Breast epithelium (tissue), 4 donors: ENCODE measurements at regions not wholly inside any gene's neighbourhood (a gene's known extent, or its start where the extent isn't known, plus 50 kb on each side); places are given as distances from the start of the nearest gene placed in this dataset.

Source experiments
- DNase-seq, 2 donors: peaks; one replicate each; pipeline ENCODE4 v3.0.0-alpha.2; 2019; ENCODE audit warnings: low spot score in 2 of 2
- H3K27ac ChIP-seq, 2 donors: fragments of 200-600 bp; sonication (generic) in 1 of 2; one replicate each; pipeline ENCODE4 v1.5.1; 2016 to 2019; ENCODE audit warnings: mild to moderate bottlenecking in 1 of 2
- H3K27me3 ChIP-seq, 2 donors: fragments of 200-600 bp; sonication (generic) in 1 of 2; one replicate each; pipeline versions ENCODE4 v1.5.1 to v1.6.0; 2017 to 2019; ENCODE audit warnings: control low read depth in 1 of 2, mild to moderate bottlenecking in 1 of 2
- H3K36me3 ChIP-seq: fragments of 200-600 bp; one replicate; pipeline ENCODE4 v1.5.1; 2019
- H3K4me1 ChIP-seq, 2 donors: fragments of 200-600 bp; sonication (generic); one replicate each; pipeline ENCODE4 v1.5.1; 2016 to 2019; ENCODE audit warnings: control low read depth in 1 of 2
- H3K4me3 ChIP-seq, 3 donors: fragments of 200-600 bp; sonication (generic); 1 replicate in 2 of 3; 2 replicates in 1 of 3; pipeline ENCODE4 v1.5.1; 2016 to 2019; ENCODE audit warnings: mild to moderate bottlenecking in 3 of 3, moderate library complexity in 2 of 3
- H3K9me3 ChIP-seq, 2 donors: fragments of 200-600 bp; sonication (generic) in 1 of 2; one replicate each; pipeline ENCODE4 v1.5.1; 2016 to 2019; ENCODE audit warnings: control low read depth in 1 of 2
- POLR2A ChIP-seq: fragments of 450-650 bp; IDR thresholded peaks from one replicate; pipeline ENCODE4 v1.6.1; 2016; ENCODE audit warnings: antibody characterized with exemption, mild to moderate bottlenecking, moderate library complexity
- POLR2AphosphoS5 ChIP-seq, 3 donors: sonication (generic); formaldehyde crosslinking; IDR thresholded peaks; one replicate each; pipeline ENCODE4 v1.6.1; 2017; ENCODE audit warnings: antibody characterized with exemption in 3 of 3
- intact Hi-C: fragments of 100-400 bp; cut with DNase I; formaldehyde crosslinking; loops from one replicate; pipeline ENCODE4 v1.15.1; 2023; ENCODE audit warnings: low total_unique reads
- TF ChIP-seq, protein P1 (sequence below), 3 donors: fragments of 450-650 bp; IDR thresholded peaks; one replicate each; pipeline ENCODE4 v1.5.1; 2016 to 2017; ENCODE audit warnings: antibody characterized with exemption in 3 of 3, mild to moderate bottlenecking in 3 of 3, moderate library complexity in 3 of 3

DNA sequence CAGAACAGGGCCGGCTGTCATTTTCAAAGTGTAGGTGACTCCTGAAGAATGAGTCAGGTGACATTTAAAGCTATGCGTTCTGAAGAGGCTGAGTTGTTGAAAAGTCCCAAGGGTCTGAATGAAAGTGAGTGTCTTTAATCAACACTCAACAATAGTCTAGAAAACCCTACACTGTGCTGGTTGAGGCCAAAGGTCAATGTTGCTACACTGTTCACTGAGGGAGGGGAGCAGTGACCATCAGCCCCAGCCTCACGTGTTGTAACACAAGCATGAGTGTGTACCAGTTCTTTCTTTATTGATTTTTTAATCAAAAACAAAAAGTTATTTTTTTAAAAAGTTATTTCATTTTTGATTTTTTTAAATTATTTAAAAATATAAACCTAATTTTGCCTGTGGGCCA is 418.8 kb upstream of the LRFN5 start:
- Histone ChIP-seq H3K36me3 (no peaks in the 10 kb centered on the region), H3K27ac (no peak overlapping the region), H3K4me1 (no peaks in the 10 kb centered on the region), H3K4me3 (no peak overlapping the region), H3K9me3 (no peaks in the 10 kb centered on the region), H3K27me3 (no peaks in the 10 kb centered on the region)
- intact Hi-C loops: no loop called here
- no peak for TF ChIP-seq POLR2AphosphoS5 (IDR thresholded peaks at IDR 0.05)
- TF ChIP-seq, protein P1, sequence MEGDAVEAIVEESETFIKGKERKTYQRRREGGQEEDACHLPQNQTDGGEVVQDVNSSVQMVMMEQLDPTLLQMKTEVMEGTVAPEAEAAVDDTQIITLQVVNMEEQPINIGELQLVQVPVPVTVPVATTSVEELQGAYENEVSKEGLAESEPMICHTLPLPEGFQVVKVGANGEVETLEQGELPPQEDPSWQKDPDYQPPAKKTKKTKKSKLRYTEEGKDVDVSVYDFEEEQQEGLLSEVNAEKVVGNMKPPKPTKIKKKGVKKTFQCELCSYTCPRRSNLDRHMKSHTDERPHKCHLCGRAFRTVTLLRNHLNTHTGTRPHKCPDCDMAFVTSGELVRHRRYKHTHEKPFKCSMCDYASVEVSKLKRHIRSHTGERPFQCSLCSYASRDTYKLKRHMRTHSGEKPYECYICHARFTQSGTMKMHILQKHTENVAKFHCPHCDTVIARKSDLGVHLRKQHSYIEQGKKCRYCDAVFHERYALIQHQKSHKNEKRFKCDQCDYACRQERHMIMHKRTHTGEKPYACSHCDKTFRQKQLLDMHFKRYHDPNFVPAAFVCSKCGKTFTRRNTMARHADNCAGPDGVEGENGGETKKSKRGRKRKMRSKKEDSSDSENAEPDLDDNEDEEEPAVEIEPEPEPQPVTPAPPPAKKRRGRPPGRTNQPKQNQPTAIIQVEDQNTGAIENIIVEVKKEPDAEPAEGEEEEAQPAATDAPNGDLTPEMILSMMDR (IDR thresholded peaks at IDR 0.05): no peak
- TF ChIP-seq POLR2A: no peak
- DNase-seq: no peak

DNA sequence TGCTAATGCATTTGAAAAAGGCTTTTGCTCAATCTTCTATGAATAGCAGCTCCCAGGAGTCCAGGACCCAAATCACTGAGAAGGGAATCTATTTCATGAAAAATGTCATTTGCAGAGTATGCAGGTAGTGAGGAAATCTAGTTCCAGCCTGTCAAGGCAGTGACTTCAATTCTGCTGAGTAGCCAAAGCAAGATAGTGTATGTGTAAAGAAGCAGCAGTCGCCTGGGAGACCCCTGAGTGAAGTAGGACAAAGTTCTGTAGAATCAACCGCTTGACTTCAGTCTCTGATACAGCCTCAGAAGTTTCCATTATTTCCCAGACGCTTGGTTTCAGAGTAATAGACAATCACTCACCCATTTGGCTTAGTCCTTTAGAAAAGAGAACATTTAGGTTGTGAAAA is 435.6 kb upstream of the LRFN5 start:
- H3K4me3 ChIP-seq: no peak overlapping the region
- H3K27me3 ChIP-seq: no peaks in the 10 kb centered on the region
- TF ChIP-seq, protein P1 (IDR thresholded peaks at IDR 0.05): no peak
- intact Hi-C loops: no loop called here
- no peak overlapping the region for H3K27ac ChIP-seq
- no peaks in the 10 kb centered on the region for H3K36me3 ChIP-seq
- H3K9me3 ChIP-seq: no peaks in the 10 kb centered on the region
- H3K4me1 ChIP-seq: no peaks in the 10 kb centered on the region
- no peak for DNase-seq

DNA sequence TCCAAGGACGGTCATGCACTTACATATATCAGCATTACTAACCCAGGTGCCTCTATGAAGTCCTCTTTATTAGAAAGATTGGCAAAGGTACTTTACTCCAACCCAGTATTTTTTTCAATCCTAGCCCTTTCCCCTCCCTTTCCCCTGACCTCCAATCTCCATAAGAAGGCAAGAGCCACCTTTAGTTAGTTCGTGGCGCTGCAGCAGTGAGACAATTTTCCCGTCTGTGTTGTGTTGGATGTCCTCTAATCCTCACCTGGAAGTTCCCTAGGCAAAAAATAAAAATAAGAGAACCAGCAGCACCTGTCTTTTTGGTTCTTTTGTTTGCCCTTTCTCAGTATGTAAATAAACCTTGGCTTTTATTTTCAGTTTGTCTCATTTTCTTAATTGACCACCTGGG is 439.6 kb upstream of the LRFN5 start:
- Histone ChIP-seq H3K4me1 (no peaks in the 10 kb centered on the region), H3K27me3 (no peaks in the 10 kb centered on the region), H3K36me3 (no peaks in the 10 kb centered on the region), H3K9me3 (no peaks in the 10 kb centered on the region), H3K4me3 (no peak overlapping the region), H3K27ac (no peak overlapping the region)
- TF ChIP-seq, protein P1 (IDR thresholded peaks at IDR 0.05): no peak
- intact Hi-C loops: no loop called here
- DNase-seq: no peak

DNA sequence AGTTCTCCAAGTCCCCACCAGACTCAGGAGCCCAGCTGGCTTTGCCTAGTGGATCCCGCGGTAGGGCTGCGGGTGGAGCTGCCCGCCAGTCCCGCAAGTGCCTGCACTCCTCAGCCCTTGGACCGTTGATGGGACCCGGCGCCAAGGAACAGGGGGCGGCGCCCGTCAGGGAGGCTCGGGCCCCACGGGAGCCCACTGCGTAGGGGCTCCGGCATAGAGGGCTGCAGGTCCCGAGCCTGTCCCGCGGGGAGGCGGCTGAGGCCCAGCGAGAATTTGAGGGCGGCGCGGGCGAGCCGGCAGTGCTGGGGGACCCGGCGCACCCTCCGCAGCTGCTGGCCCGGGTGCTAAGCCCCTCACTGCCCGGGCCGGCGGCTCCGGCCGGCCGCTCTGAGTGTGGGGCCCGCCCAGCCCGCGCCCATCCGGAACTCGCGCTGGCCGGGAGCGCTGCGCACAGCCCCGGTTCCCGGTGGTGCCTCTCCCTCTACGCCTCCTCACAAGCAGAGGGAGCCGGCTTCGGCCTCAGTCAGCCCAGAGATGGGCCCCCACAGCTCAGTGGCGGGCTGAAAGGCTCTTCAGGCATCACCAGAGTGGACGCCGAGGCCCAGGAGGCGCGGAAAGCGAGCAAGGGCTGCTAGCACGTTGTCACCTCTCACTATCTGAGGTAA is 452.4 kb upstream of the LRFN5 start:
- Histone ChIP-seq H3K27ac (no peak overlapping the region), H3K4me3 (no peak overlapping the region), H3K27me3 (no peaks in the 10 kb centered on the region), H3K4me1 (no peaks in the 10 kb centered on the region), H3K9me3 (no peaks in the 10 kb centered on the region), H3K36me3 (no peaks in the 10 kb centered on the region)
- TF ChIP-seq, protein P1 (IDR thresholded peaks at IDR 0.05): no peak
- no peak for TF ChIP-seq POLR2A
- intact Hi-C loops: no loop called here
- no peak for DNase-seq

DNA sequence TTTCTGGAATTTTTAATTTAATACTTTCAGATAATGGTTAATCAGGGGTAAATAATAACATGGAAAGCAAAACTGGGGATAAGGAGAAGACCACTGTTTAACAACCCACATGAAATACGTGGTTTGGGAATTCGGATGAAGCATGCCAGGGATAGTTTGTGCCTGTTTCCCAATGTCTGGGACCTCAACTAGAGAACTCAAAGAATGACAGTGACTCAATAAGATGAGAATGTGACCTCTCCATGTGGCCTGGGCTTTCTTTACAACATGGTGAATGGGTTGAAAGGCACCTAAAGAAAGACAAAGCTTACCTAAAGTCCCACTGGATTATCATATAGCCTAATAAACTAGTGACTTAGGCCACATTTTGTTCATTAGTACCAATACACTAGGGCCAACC is 460.3 kb upstream of the LRFN5 start:
- Histone ChIP-seq H3K27ac (no peak overlapping the region), H3K36me3 (no peaks in the 10 kb centered on the region), H3K4me3 (no peak overlapping the region), H3K27me3 (no peaks in the 10 kb centered on the region), H3K4me1 (no peaks in the 10 kb centered on the region), H3K9me3 (no peaks in the 10 kb centered on the region)
- DNase-seq: no peak
- TF ChIP-seq, protein P1 (IDR thresholded peaks at IDR 0.05): no peak
- TF ChIP-seq POLR2A (no peak), POLR2AphosphoS5 (IDR thresholded peaks at IDR 0.05) (no peak)
- intact Hi-C loops: no loop called here
